PFSK-1 (cell line): ENCODE measurements at regions not wholly inside any gene's neighbourhood (a gene's known extent, or its start where the extent isn't known, plus 50 kb on each side); places are given as distances from the start of the nearest gene placed in this dataset.

ENCODE experiments used
- FOXP2 ChIP-seq: optimal IDR thresholded peaks from 2 replicates; pipeline ENCODE3; 2011; ENCODE audit warnings: borderline replicate concordance, control low read depth, inconsistent platforms; ENCODE audit not compliant: insufficient read depth; ENCODE audit errors: extremely low read length, extremely low read depth
- POLR2AphosphoS5 ChIP-seq: IDR thresholded peaks from 2 replicates; pipeline ENCODE4 v1.6.1; 2012; ENCODE audit warnings: low read depth, mild to moderate bottlenecking, control low read depth, low read length, moderate library complexity
- SIN3A ChIP-seq: IDR thresholded peaks from 2 replicates; pipeline ENCODE4 v1.6.1; 2012; ENCODE audit warnings: mild to moderate bottlenecking, low read length, moderate library complexity, borderline replicate concordance; ENCODE audit not compliant: insufficient read depth
- TAF1 ChIP-seq: IDR thresholded peaks from 2 replicates; pipeline ENCODE4 v1.6.1; 2012; ENCODE audit warnings: low read length, control low read depth, borderline replicate concordance; ENCODE audit not compliant: insufficient read depth
- TF ChIP-seq, protein P1 (sequence below), 2 experiments: IDR thresholded peaks; 2 replicates each; pipeline versions ENCODE4 v1.6.1 to v1.8.0; 2011 to 2012; ENCODE audit warnings: low read depth in 2 of 2, low read length in 2 of 2, control low read depth in 1 of 2, inconsistent platforms in 1 of 2, mild to moderate bottlenecking in 1 of 2, moderate library complexity in 1 of 2; ENCODE audit not compliant: insufficient read depth in 1 of 2

DNA sequence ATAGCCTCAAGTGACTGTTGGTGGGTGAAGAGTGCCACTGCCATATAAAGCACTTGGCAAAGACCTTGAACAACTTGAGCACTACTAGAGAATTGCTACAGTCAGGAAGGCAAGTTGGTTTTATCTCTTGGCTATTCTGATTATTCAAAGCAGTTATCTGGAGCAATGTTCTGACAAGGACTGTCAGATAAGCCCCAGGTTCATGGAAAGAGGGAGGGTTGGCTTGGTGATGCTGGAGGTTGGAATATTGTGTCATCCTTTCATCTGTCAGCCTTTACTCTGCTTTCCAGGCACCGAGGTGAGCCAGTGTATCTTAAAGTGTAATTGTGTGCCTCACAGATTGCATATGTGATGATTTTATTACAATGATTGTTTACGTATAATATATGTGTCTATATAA lies 548.4 kb upstream of the ZNF608 start:
- TF ChIP-seq POLR2AphosphoS5, result no peak
- no peak for TF ChIP-seq FOXP2
- no peak for TF ChIP-seq SIN3A
- no peak for TF ChIP-seq TAF1
- TF ChIP-seq, protein P1, sequence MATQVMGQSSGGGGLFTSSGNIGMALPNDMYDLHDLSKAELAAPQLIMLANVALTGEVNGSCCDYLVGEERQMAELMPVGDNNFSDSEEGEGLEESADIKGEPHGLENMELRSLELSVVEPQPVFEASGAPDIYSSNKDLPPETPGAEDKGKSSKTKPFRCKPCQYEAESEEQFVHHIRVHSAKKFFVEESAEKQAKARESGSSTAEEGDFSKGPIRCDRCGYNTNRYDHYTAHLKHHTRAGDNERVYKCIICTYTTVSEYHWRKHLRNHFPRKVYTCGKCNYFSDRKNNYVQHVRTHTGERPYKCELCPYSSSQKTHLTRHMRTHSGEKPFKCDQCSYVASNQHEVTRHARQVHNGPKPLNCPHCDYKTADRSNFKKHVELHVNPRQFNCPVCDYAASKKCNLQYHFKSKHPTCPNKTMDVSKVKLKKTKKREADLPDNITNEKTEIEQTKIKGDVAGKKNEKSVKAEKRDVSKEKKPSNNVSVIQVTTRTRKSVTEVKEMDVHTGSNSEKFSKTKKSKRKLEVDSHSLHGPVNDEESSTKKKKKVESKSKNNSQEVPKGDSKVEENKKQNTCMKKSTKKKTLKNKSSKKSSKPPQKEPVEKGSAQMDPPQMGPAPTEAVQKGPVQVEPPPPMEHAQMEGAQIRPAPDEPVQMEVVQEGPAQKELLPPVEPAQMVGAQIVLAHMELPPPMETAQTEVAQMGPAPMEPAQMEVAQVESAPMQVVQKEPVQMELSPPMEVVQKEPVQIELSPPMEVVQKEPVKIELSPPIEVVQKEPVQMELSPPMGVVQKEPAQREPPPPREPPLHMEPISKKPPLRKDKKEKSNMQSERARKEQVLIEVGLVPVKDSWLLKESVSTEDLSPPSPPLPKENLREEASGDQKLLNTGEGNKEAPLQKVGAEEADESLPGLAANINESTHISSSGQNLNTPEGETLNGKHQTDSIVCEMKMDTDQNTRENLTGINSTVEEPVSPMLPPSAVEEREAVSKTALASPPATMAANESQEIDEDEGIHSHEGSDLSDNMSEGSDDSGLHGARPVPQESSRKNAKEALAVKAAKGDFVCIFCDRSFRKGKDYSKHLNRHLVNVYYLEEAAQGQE (IDR thresholded peaks at IDR 0.05; ENCODE audit: insufficient read depth in 1 of 2, low read depth in 2 of 2, low read length in 2 of 2), result no peak
